ENCODE measurements at regions not wholly inside any gene's neighbourhood (a gene's known extent, or its start where the extent isn't known, plus 50 kb on each side); places are given as distances from the start of the nearest gene placed in this dataset.
"Not testable (repeated sequence)": the region's sequence is repeated elsewhere in the genome, so short reads cannot be mapped to it uniquely, and the experiment has no call there.

DNA sequence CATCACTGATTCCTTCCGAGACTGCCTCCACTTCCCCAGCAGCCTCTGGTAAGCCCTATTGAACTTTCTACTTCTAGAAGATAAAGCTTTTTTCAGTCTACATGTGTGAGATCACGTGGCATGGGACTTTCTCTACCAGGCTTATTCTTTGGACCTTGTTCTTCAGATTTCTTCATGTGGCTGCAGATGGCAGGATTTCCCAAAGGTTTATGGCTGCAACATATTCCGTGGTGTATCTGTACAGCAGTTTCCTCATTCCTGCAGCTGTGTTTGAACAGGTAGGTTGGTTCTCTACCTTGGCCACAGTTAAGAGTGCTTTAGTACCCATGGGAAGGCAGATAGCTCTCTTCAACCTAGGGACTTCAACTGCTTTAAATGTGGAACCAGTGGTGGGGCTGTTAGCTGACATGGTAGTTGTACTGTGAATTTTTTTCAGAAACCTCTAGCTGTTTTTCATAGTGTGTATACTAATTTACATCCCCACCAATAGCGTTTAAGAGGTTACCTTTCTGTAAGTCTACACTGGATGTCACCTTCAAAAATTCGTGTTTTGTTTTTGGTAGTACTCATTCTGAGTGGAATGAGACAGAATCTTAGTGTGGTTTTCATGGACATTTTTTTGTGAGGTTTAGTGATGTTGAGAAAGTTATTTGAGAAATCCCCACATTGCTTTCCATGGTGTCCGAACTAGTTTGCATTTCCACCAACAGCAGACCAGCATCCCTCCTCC is 158.6 kb downstream of the CCDC74A start:
- H3K4me3 Mint-ChIP-seq; H3K27me3 ChIP-seq (ENCODE audit: control insufficient read depth in 1 of 2, insufficient read depth in 2 of 2, low read length in 2 of 2); H3K4me3 ChIP-seq (ENCODE audit: low read length); H3K9me3 ChIP-seq (ENCODE audit: control insufficient read depth in 1 of 2, insufficient read depth in 1 of 2, low read length in 2 of 2); CTCF ChIA-PET; H3K27me3 Mint-ChIP-seq; H3K27ac ChIP-seq (ENCODE audit: low read depth in 1 of 2, low read length in 2 of 2); H3K36me3 ChIP-seq (ENCODE audit: insufficient read depth, low read length); DNase-seq; H3K9me3 Mint-ChIP-seq; POLR2A ChIA-PET; intact Hi-C loops (cut with DNase I, micrococcal nuclease); ATAC-seq (ENCODE audit: poor library complexity): not testable (repeated sequence)
- peaks cover 46% of the 10 kb centered on the region for H3K4me1 Mint-ChIP-seq (ENCODE audit: low read depth)
- peaks cover 36% of the 10 kb centered on the region for H3K36me3 Mint-ChIP-seq (ENCODE audit: low read depth)
- peak overlapping the region; percentile 52 for H3K27ac Mint-ChIP-seq
- peaks cover 16% of the 10 kb centered on the region for H3K4me1 ChIP-seq (ENCODE audit: insufficient read depth, low read length)

DNA sequence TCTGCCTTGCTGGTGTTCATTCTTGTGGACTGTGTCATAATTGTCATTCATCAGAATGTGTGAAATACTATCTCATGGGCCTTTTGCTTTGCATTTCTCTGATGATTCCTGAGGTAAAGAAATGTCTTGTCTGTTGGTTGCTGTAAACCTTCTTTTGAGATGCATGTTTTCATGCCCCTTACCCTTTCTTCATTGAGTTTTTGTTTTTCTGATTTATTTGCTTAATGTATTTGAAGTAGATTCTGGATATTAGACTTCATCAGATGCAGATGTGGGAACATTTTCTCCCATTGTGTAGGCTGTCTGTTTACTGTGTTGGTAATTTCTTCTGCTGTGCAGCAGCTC is 159.2 kb downstream of the CCDC74A start:
- H3K4me3 Mint-ChIP-seq; H3K9me3 ChIP-seq (ENCODE audit: control insufficient read depth in 1 of 2, insufficient read depth in 1 of 2, low read length in 2 of 2); H3K27me3 Mint-ChIP-seq; POLR2A ChIA-PET; H3K27ac ChIP-seq (ENCODE audit: low read depth in 1 of 2, low read length in 2 of 2); H3K9me3 Mint-ChIP-seq; ATAC-seq (ENCODE audit: poor library complexity); CTCF ChIA-PET; intact Hi-C loops (cut with DNase I, micrococcal nuclease); H3K27ac Mint-ChIP-seq; H3K4me3 ChIP-seq (ENCODE audit: low read length); H3K27me3 ChIP-seq (ENCODE audit: control insufficient read depth in 1 of 2, insufficient read depth in 2 of 2, low read length in 2 of 2); H3K36me3 ChIP-seq (ENCODE audit: insufficient read depth, low read length); DNase-seq: not testable (repeated sequence)
- Mint-ChIP-seq H3K36me3 (ENCODE audit: low read depth) (peaks cover 36% of the 10 kb centered on the region), H3K4me1 (ENCODE audit: low read depth) (peaks cover 43% of the 10 kb centered on the region)
- peaks cover 13% of the 10 kb centered on the region for H3K4me1 ChIP-seq (ENCODE audit: insufficient read depth, low read length)

DNA sequence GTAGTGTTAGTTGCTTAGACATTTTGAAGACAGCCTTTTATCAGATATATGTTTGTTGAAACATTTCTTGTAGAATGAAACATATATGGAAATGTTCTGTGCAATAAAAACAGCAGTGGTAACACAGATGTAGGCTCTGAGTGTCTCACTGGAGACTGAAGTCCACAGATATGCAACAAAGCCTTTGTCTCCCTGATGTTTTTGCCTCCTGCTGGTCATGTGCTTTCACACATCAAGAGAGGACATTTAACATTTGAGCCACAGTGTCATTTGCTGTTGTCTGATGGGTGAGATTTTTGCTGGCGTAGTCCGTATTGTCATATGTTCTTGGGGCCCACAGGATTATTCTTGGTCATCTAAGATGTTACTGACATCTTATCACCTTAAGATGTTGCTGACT is 161.4 kb downstream of the CCDC74A start:
- H3K9me3 Mint-ChIP-seq; H3K4me3 ChIP-seq (ENCODE audit: low read length); ATAC-seq (ENCODE audit: poor library complexity); H3K27ac Mint-ChIP-seq; H3K27me3 ChIP-seq (ENCODE audit: control insufficient read depth in 1 of 2, insufficient read depth in 2 of 2, low read length in 2 of 2); intact Hi-C loops (cut with DNase I, micrococcal nuclease); DNase-seq; H3K4me1 ChIP-seq (ENCODE audit: insufficient read depth, low read length); H3K4me3 Mint-ChIP-seq; H3K9me3 ChIP-seq (ENCODE audit: control insufficient read depth in 1 of 2, insufficient read depth in 1 of 2, low read length in 2 of 2); H3K36me3 ChIP-seq (ENCODE audit: insufficient read depth, low read length); H3K27me3 Mint-ChIP-seq; POLR2A ChIA-PET; H3K27ac ChIP-seq (ENCODE audit: low read depth in 1 of 2, low read length in 2 of 2); CTCF ChIA-PET: not testable (repeated sequence)
- H3K4me1 Mint-ChIP-seq (ENCODE audit: low read depth): peaks cover 22% of the 10 kb centered on the region
- H3K36me3 Mint-ChIP-seq (ENCODE audit: low read depth): peaks cover 32% of the 10 kb centered on the region

DNA sequence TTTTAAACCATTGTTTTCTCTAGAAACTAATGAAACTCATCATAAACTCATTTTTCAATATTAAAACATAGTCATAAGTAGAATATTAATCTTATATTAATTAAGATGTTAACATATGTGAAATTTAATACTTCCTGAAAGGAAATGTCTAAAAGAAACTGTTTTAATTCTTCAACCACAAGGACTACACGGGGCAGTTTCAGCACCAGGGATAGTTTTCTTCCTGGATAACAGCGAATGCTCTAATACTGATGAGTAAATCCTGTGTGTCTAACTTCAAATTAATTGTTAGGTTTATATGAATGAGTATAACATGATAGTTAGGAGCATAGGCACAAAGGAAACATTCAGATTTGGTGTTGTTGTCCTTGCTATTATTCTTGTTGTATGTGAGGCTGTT is 183.6 kb downstream of the CCDC74A start:
- CTCF ChIA-PET; H3K4me3 ChIP-seq (ENCODE audit: low read length); DNase-seq; H3K36me3 Mint-ChIP-seq (ENCODE audit: low read depth); POLR2A ChIA-PET; H3K27ac ChIP-seq (ENCODE audit: low read depth in 1 of 2, low read length in 2 of 2); H3K9me3 Mint-ChIP-seq; H3K4me1 ChIP-seq (ENCODE audit: insufficient read depth, low read length); H3K36me3 ChIP-seq (ENCODE audit: insufficient read depth, low read length); H3K4me3 Mint-ChIP-seq; H3K27me3 Mint-ChIP-seq; H3K27me3 ChIP-seq (ENCODE audit: control insufficient read depth in 1 of 2, insufficient read depth in 2 of 2, low read length in 2 of 2); intact Hi-C loops (cut with DNase I, micrococcal nuclease); H3K4me1 Mint-ChIP-seq (ENCODE audit: low read depth); H3K27ac Mint-ChIP-seq; H3K9me3 ChIP-seq (ENCODE audit: control insufficient read depth in 1 of 2, insufficient read depth in 1 of 2, low read length in 2 of 2); ATAC-seq (ENCODE audit: poor library complexity): not testable (repeated sequence)

DNA sequence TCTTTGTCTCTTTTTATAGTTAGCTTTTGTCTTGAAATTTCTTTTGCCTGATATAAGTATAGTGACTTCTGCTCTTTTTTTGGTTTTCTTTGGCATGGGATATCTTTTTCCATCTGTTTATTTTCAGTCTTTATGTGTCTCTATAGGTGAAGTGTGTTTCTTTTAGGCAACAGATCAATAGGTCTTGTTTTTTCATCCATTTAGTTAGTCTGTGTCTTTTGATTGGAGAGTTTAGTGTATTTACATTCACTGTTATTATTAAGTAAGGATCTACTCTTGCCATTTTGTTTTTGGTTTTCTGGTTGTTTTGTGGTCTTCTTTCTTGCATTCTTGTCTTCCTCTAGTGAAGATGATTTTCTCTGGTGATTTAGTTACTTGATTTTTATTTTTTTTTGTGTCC is 190.2 kb downstream of the CCDC74A start:
- H3K36me3 Mint-ChIP-seq (ENCODE audit: low read depth); H3K27ac Mint-ChIP-seq; CTCF ChIA-PET; H3K27me3 ChIP-seq (ENCODE audit: control insufficient read depth in 1 of 2, insufficient read depth in 2 of 2, low read length in 2 of 2); H3K27ac ChIP-seq (ENCODE audit: low read depth in 1 of 2, low read length in 2 of 2); H3K9me3 ChIP-seq (ENCODE audit: control insufficient read depth in 1 of 2, insufficient read depth in 1 of 2, low read length in 2 of 2); H3K4me3 ChIP-seq (ENCODE audit: low read length); H3K4me3 Mint-ChIP-seq; DNase-seq; H3K36me3 ChIP-seq (ENCODE audit: insufficient read depth, low read length); intact Hi-C loops (cut with DNase I, micrococcal nuclease); POLR2A ChIA-PET; H3K27me3 Mint-ChIP-seq; ATAC-seq (ENCODE audit: poor library complexity); H3K9me3 Mint-ChIP-seq; H3K4me1 ChIP-seq (ENCODE audit: insufficient read depth, low read length); H3K4me1 Mint-ChIP-seq (ENCODE audit: low read depth): not testable (repeated sequence)

DNA sequence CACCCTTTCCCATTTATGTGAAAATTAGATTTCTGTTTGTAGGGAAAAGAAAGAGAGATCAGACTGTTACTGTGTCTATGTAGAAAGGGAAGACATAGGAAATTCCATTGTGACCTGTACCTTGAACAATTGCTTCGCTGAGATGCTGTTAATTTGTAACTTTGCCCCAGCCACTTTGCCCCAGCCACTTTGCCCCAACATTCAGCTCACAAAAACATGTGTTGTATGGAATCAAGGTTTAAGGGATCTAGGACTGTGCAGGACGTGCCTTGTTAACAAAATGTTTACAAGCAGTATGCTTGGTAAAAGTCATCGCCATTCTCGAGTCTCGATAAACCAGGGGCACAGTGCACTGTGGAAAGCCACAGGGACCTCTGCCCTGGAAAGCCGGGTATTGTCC is 193.5 kb downstream of the CCDC74A start:
- ATAC-seq (ENCODE audit: poor library complexity); H3K4me3 ChIP-seq (ENCODE audit: low read length); H3K9me3 ChIP-seq (ENCODE audit: control insufficient read depth in 1 of 2, insufficient read depth in 1 of 2, low read length in 2 of 2); CTCF ChIA-PET; H3K36me3 Mint-ChIP-seq (ENCODE audit: low read depth); H3K36me3 ChIP-seq (ENCODE audit: insufficient read depth, low read length); H3K4me1 ChIP-seq (ENCODE audit: insufficient read depth, low read length); DNase-seq; H3K4me1 Mint-ChIP-seq (ENCODE audit: low read depth); H3K27me3 Mint-ChIP-seq; POLR2A ChIA-PET; H3K27ac Mint-ChIP-seq; H3K27me3 ChIP-seq (ENCODE audit: control insufficient read depth in 1 of 2, insufficient read depth in 2 of 2, low read length in 2 of 2); H3K27ac ChIP-seq (ENCODE audit: low read depth in 1 of 2, low read length in 2 of 2); intact Hi-C loops (cut with DNase I, micrococcal nuclease); H3K9me3 Mint-ChIP-seq; H3K4me3 Mint-ChIP-seq: not testable (repeated sequence)

DNA sequence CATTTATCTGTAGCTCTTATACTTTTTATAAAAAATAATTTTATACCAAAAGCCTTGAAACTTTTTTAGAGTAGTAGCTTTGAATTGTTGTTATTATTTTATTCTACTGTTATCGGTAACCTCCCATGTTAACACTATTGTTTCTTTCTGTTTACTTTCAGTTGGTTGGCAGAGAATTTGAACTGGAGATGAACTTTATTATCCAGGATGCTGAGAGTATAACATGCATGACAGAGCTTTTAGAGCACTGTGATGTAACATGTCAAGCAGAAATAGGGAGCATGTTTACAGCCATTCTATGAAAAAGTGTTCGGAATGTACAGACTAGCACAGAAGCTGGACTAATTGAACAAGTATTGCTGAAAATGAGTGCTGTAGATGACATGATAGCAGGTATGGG is 194.6 kb downstream of the CCDC74A start:
- H3K4me1 ChIP-seq (ENCODE audit: insufficient read depth, low read length); H3K9me3 ChIP-seq (ENCODE audit: control insufficient read depth in 1 of 2, insufficient read depth in 1 of 2, low read length in 2 of 2); H3K36me3 ChIP-seq (ENCODE audit: insufficient read depth, low read length); H3K4me1 Mint-ChIP-seq (ENCODE audit: low read depth); H3K27ac ChIP-seq (ENCODE audit: low read depth in 1 of 2, low read length in 2 of 2); H3K27me3 Mint-ChIP-seq; ATAC-seq (ENCODE audit: poor library complexity); H3K4me3 ChIP-seq (ENCODE audit: low read length); H3K9me3 Mint-ChIP-seq; CTCF ChIA-PET; H3K36me3 Mint-ChIP-seq (ENCODE audit: low read depth); H3K27me3 ChIP-seq (ENCODE audit: control insufficient read depth in 1 of 2, insufficient read depth in 2 of 2, low read length in 2 of 2); intact Hi-C loops (cut with DNase I, micrococcal nuclease); DNase-seq; POLR2A ChIA-PET; H3K27ac Mint-ChIP-seq; H3K4me3 Mint-ChIP-seq: not testable (repeated sequence)

Measured in CD4-positive, alpha-beta T cell (primary cell).